ENCODE measurements at regions not wholly inside any gene's neighbourhood (a gene's known extent, or its start where the extent isn't known, plus 50 kb on each side); places are given as distances from the start of the nearest gene placed in this dataset.

- Histone ChIP-seq H3K27me3 (replicated peaks; ENCODE audit: insufficient read depth) (no peaks in the 10 kb centered on the region), H3K27ac (no peak overlapping the region), H3K36me3 (no peaks in the 10 kb centered on the region), H3K4me3 (no peak overlapping the region), H3K4me1 (replicated peaks) (no peaks in the 10 kb centered on the region), H3K9me3 (no peaks in the 10 kb centered on the region)
- intact Hi-C loops (cut with DNase I) = no loop called here
- 48% methylated on average over 2 of the region's 2 CpGs for WGBS
- TF ChIP-seq CTCF (IDR thresholded peaks at IDR 0.05) (no peak), POLR2A (IDR thresholded peaks at IDR 0.05) (no peak), POLR2AphosphoS5 (IDR thresholded peaks at IDR 0.05) (no peak)
- DNase-seq (ENCODE audit: low spot score) = no peak
These were observed 80.6 kb upstream of the E2F8 start for GRCh38 chr11:19321351-19321750.

GRCh38 chr11:19320827-19321226 lies 80.1 kb upstream of the E2F8 start:
- TF ChIP-seq POLR2A (IDR thresholded peaks at IDR 0.05) (no peak), CTCF (IDR thresholded peaks at IDR 0.05) (no peak), POLR2AphosphoS5 (IDR thresholded peaks at IDR 0.05) (no peak)
- intact Hi-C loops (cut with DNase I) = no loop called here
- H3K9me3 ChIP-seq = no peaks in the 10 kb centered on the region
- no peak overlapping the region for H3K4me3 ChIP-seq
- H3K36me3 ChIP-seq = no peaks in the 10 kb centered on the region
- no peak for DNase-seq (ENCODE audit: low spot score)
- WGBS = 16% methylated on average over 1 of the region's 1 CpG
- no peaks in the 10 kb centered on the region for H3K27me3 ChIP-seq (replicated peaks; ENCODE audit: insufficient read depth)
- no peaks in the 10 kb centered on the region for H3K4me1 ChIP-seq (replicated peaks)
- H3K27ac ChIP-seq = no peak overlapping the region

- no peak overlapping the region for H3K4me3 ChIP-seq
- H3K27me3 ChIP-seq (replicated peaks; ENCODE audit: insufficient read depth) = no peaks in the 10 kb centered on the region
- H3K36me3 ChIP-seq = no peaks in the 10 kb centered on the region
- TF ChIP-seq POLR2AphosphoS5 (IDR thresholded peaks at IDR 0.05) (no peak), CTCF (IDR thresholded peaks at IDR 0.05) (no peak), POLR2A (IDR thresholded peaks at IDR 0.05) (no peak)
- no peaks in the 10 kb centered on the region for H3K9me3 ChIP-seq
- WGBS = 13% methylated on average over 7 of the region's 7 CpGs
- intact Hi-C loops (cut with DNase I) = no loop called here
- no peaks in the 10 kb centered on the region for H3K4me1 ChIP-seq (replicated peaks)
- peak; percentile 5 for DNase-seq (ENCODE audit: low spot score)
- no peak overlapping the region for H3K27ac ChIP-seq
These were observed 75.7 kb upstream of the E2F8 start for GRCh38 chr11:19316434-19316833.

GRCh38 chr11:19315511-19315910 lies 74.8 kb upstream of the E2F8 start:
- Histone ChIP-seq H3K9me3 (no peaks in the 10 kb centered on the region), H3K4me1 (replicated peaks) (no peaks in the 10 kb centered on the region), H3K36me3 (no peaks in the 10 kb centered on the region), H3K27me3 (replicated peaks; ENCODE audit: insufficient read depth) (peaks cover 4% of the 10 kb centered on the region), H3K27ac (no peak overlapping the region), H3K4me3 (no peak overlapping the region)
- no peak for DNase-seq (ENCODE audit: low spot score)
- WGBS = 78% methylated on average over 2 of the region's 2 CpGs
- TF ChIP-seq CTCF (IDR thresholded peaks at IDR 0.05) = no peak
- TF ChIP-seq POLR2A (IDR thresholded peaks at IDR 0.05) = no peak
- TF ChIP-seq POLR2AphosphoS5 (IDR thresholded peaks at IDR 0.05) = no peak
- intact Hi-C loops (cut with DNase I) = no loop called here

GRCh38 chr11:19313140-19313539 lies 72.4 kb upstream of the E2F8 start:
- peaks cover 4% of the 10 kb centered on the region for H3K27me3 ChIP-seq (replicated peaks; ENCODE audit: insufficient read depth)
- WGBS = 37% methylated on average over 1 of the region's 1 CpG
- DNase-seq (ENCODE audit: low spot score) = no peak
- H3K9me3 ChIP-seq = no peaks in the 10 kb centered on the region
- intact Hi-C loops (cut with DNase I) = loop anchor here (2.0 kb wide), 1 partner anchor 240 kb away; no protein-coding TSS in a partner anchor
- H3K27ac ChIP-seq = no peak overlapping the region
- no peaks in the 10 kb centered on the region for H3K4me1 ChIP-seq (replicated peaks)
- no peaks in the 10 kb centered on the region for H3K36me3 ChIP-seq
- TF ChIP-seq POLR2AphosphoS5 (IDR thresholded peaks at IDR 0.05) (no peak), CTCF (IDR thresholded peaks at IDR 0.05) (no peak), POLR2A (IDR thresholded peaks at IDR 0.05) (no peak)
- H3K4me3 ChIP-seq = no peak overlapping the region

All from prostate gland (tissue), 2 donors.